Epithelial cell of proximal tubule (primary cell): ENCODE measurements at regions not wholly inside any gene's neighbourhood (a gene's known extent, or its start where the extent isn't known, plus 50 kb on each side); places are given as distances from the start of the nearest gene placed in this dataset.
"Not testable (repeated sequence)": the region's sequence is repeated elsewhere in the genome, so short reads cannot be mapped to it uniquely, and the experiment has no call there.

ENCODE experiments used
- DNase-seq: peaks from one replicate; pipeline ENCODE4 v3.0.0-alpha.2; 2011; ENCODE audit warnings: low read depth
- H3K4me3 ChIP-seq: 2 replicates; pipeline ENCODE4 v1.5.1; 2011; ENCODE audit warnings: low read depth, mild to moderate bottlenecking, low read length
- CTCF ChIP-seq: conservative IDR thresholded peaks from 2 replicates; pipeline ENCODE4 v1.5.1; 2012; ENCODE audit warnings: low read depth, mild to moderate bottlenecking, low read length

GRCh38 chrX:95956745-95957144 is 727.9 kb upstream of the DIAPH2 start:
- DNase-seq, result no peak
- no peak overlapping the region for H3K4me3 ChIP-seq
- no peak for TF ChIP-seq CTCF

GRCh38 chrX:95973456-95974095 is 711.1 kb upstream of the DIAPH2 start:
- H3K4me3 ChIP-seq, result not testable (repeated sequence)

GRCh38 chrX:95974096-95974470 is 710.6 kb upstream of the DIAPH2 start:
- no peak for DNase-seq
- H3K4me3 ChIP-seq, result no peak overlapping the region
- no peak for TF ChIP-seq CTCF

More at GRCh38 chrX:95973456-95974095, 711.1 kb upstream of the DIAPH2 start:
- DNase-seq, result not testable (repeated sequence)

DNA sequence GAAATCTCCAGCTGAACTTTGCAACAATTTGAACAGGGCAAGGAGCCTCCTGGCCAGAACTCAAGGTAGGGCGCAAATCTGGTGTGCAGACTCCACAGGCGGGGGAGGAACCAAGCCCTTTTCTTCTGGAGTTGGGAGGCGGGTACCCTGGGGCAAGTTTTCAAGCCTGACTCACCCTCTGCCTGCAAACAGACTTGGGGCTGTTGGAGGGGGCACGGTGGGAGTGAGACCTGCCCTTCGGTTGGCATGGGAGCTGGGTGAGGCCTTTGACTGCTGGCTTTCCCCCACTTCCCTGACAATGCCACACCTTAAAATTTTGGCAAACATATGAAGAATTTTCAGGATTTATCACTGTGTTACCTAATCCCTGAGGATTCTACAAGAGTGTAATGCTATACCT is 709.8 kb upstream of the DIAPH2 start:
- H3K4me3 ChIP-seq, result no peak overlapping the region
- TF ChIP-seq CTCF, result no peak
- no peak for DNase-seq

DNA sequence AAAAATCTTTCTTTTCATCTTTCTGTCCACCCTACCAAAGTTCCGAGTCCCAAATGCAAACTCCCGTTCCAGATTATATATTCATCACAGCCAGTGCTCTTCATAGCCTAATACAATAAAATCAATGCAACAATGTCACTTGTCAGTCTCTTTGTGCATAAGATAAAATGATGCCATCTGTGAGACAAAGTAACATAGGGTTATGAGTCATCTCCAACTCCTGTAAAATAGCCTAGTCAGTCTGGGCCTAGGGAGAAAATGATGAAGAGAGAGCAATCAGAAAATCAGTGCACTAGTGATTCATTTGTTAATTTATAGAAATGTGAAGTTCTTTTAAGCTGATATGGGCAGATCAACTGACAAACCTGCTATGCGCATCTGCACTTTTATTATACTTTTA is 689.1 kb upstream of the DIAPH2 start:
- no peak for DNase-seq
- no peak for TF ChIP-seq CTCF

GRCh38 chrX:95996294-95996693 is 688.3 kb upstream of the DIAPH2 start:
- no peak for TF ChIP-seq CTCF
- H3K4me3 ChIP-seq, result no peak overlapping the region
- DNase-seq, result no peak

More for the DNA sequence above, 689.1 kb upstream of the DIAPH2 start:
- H3K4me3 ChIP-seq, result no peak overlapping the region

- no peak for TF ChIP-seq CTCF
- no peak for DNase-seq
- no peak overlapping the region for H3K4me3 ChIP-seq
Observed at GRCh38 chrX:96002431-96002830, 682.2 kb upstream of the DIAPH2 start.
